A549 (cell line): ENCODE measurements at regions not wholly inside any gene's neighbourhood (a gene's known extent, or its start where the extent isn't known, plus 50 kb on each side); places are given as distances from the start of the nearest gene placed in this dataset.

ENCODE experiments used
- ATAC-seq, 2 experiments: fragments of 200-7000 bp in 1 of 2; fragments of >200 bp in 1 of 2; cut with Nextera tagmentation in 1 of 2; cut with Tn5 transposase in 1 of 2; 3 replicates each; pipeline versions ENCODE4 v1.8.0 to v1.9.1; 2018 to 2020; ENCODE audit warnings: mild to moderate bottlenecking in 1 of 2, moderate library complexity in 1 of 2
- CTCF ChIA-PET: fragments of 300-600 bp; sonication (Branson Sonifier 250); formaldehyde crosslinking; extraction: SDS; loops from one replicate; lab custom pipeline; 2021; ENCODE audit warnings: antibody characterized with exemption, inconsistent platforms; lab: Yijun Ruan, JAX
- POLR2A ChIA-PET: fragments of 350-600 bp; formaldehyde crosslinking; extraction: SDS; loops from one replicate; lab custom pipeline; 2021; ENCODE audit warnings: antibody characterized with exemption, inconsistent platforms; lab: Yijun Ruan, JAX
- DNase-seq, 2 experiments: peaks; one replicate each; pipeline versions ENCODE4 v3.0.0 to v3.0.0-alpha.2; 2011 to 2016; ENCODE audit warnings: low read depth in 1 of 2, low spot score in 1 of 2
- FAIRE-seq: peaks from 2 replicates; lab custom pipeline; 2011; peaks lifted over from hg19 to GRCh38; lab: Jason Lieb, UNC
- H3K27ac ChIP-seq, 2 experiments: fragments of >200 bp; sonication (Bioruptor Twin); formaldehyde crosslinking; 3 replicates each; pipeline ENCODE4 v1.5.1; 2016 to 2017
- H3K4me1 ChIP-seq: fragments of >200 bp; sonication (Bioruptor Twin); formaldehyde crosslinking; 3 replicates; pipeline ENCODE4 v1.6.1; 2016
- H3K4me2 ChIP-seq: fragments of >200 bp; sonication (Bioruptor Twin); formaldehyde crosslinking; 3 replicates; pipeline ENCODE4 v1.6.1; 2016
- H3K4me3 ChIP-seq: fragments of >200 bp; sonication (Bioruptor Twin); formaldehyde crosslinking; 3 replicates; pipeline ENCODE4 v1.5.1; 2016
- H3K9me3 ChIP-seq: fragments of >200 bp; sonication (Bioruptor Twin); formaldehyde crosslinking; 3 replicates; pipeline ENCODE4 v1.6.1; 2016
- BHLHE40 ChIP-seq: IDR thresholded peaks from 2 replicates; pipeline ENCODE4 v1.6.1; 2012; ENCODE audit warnings: low read depth, low read length, inconsistent platforms
- CBX8 ChIP-seq: fragments of 200-600 bp; sonication (generic); IDR thresholded peaks from 2 replicates; pipeline ENCODE4 v1.6.1; 2016
- CEBPB ChIP-seq, 2 experiments: fragments of >200 bp in 1 of 2; sonication (Bioruptor Twin) in 1 of 2; formaldehyde crosslinking in 1 of 2; IDR thresholded peaks; 2 replicates each; pipeline ENCODE4 v1.6.1; 2012 to 2016
- CHD2 ChIP-seq: fragments of 150-350 bp; IDR thresholded peaks from 2 replicates; pipeline ENCODE4 v1.6.1; 2014; ENCODE audit warnings: low read length; ENCODE audit not compliant: partially characterized antibody
- EP300 ChIP-seq, 2 experiments: fragments of >200 bp; sonication (Bioruptor Twin); formaldehyde crosslinking; IDR thresholded peaks; 2 replicates in 1 of 2; 3 replicates in 1 of 2; pipeline ENCODE4 v1.6.1; 2016 to 2017
- GATA3 ChIP-seq: IDR thresholded peaks from 2 replicates; pipeline ENCODE4 v1.6.1; 2012; ENCODE audit warnings: borderline replicate concordance
- HDAC2 ChIP-seq: fragments of 200-600 bp; sonication (generic); IDR thresholded peaks from 2 replicates; pipeline ENCODE4 v1.6.1; 2016
- HOXA7 ChIP-seq: fragments of 250-450 bp; sonication (Bioruptor Pico); IDR thresholded peaks from 2 replicates; pipeline ENCODE4 v1.5.0; 2020; ENCODE audit warnings: mild to moderate bottlenecking, moderate library complexity
- JUNB ChIP-seq: fragments of >200 bp; sonication (Bioruptor Twin); formaldehyde crosslinking; IDR thresholded peaks from 2 replicates; pipeline ENCODE4 v1.6.1; 2016
- KDM5A ChIP-seq: fragments of 200-600 bp; sonication (generic); IDR thresholded peaks from 2 replicates; pipeline ENCODE4 v1.6.1; 2016; ENCODE audit warnings: antibody characterized with exemption, mild to moderate bottlenecking
- NFE2L2 ChIP-seq: fragments of 150-350 bp; conservative IDR thresholded peaks from 2 replicates; pipeline ENCODE4 v1.6.1; 2014; ENCODE audit warnings: low read length
- NR3C1 ChIP-seq: fragments of >200 bp; sonication (Bioruptor Twin); formaldehyde crosslinking; IDR thresholded peaks from 3 replicates; pipeline ENCODE4 v1.6.1; 2017
- POLR2A ChIP-seq: IDR thresholded peaks from 2 replicates; pipeline ENCODE4 v1.6.1; 2012; ENCODE audit warnings: mild to moderate bottlenecking, low read length
- POLR2AphosphoS2 ChIP-seq: conservative IDR thresholded peaks from 2 replicates; pipeline ENCODE4 v1.6.1; 2012; ENCODE audit warnings: low read length, improper control_type of control experiment, inconsistent platforms
- RAD21 ChIP-seq, 2 experiments: fragments of >200 bp in 1 of 2; sonication (Bioruptor Twin) in 1 of 2; formaldehyde crosslinking in 1 of 2; IDR thresholded peaks in 1 of 2; conservative IDR thresholded peaks in 1 of 2; 2 replicates in 1 of 2; 3 replicates in 1 of 2; pipeline ENCODE4 v1.6.1; 2012 to 2018; ENCODE audit warnings: inconsistent platforms in 1 of 2
- RARB ChIP-seq: fragments of 250-450 bp; sonication (Bioruptor Pico); IDR thresholded peaks from 2 replicates; pipeline ENCODE4 v1.8.0; 2021; ENCODE audit warnings: mild to moderate bottlenecking, moderate library complexity
- RCOR1 ChIP-seq: fragments of 150-350 bp; IDR thresholded peaks from 2 replicates; pipeline ENCODE4 v1.6.1; 2014; ENCODE audit warnings: antibody characterized with exemption, low read length, low read depth
- RNF2 ChIP-seq: fragments of 200-600 bp; sonication (generic); IDR thresholded peaks from 2 replicates; pipeline ENCODE4 v1.6.1; 2016; ENCODE audit warnings: low read depth, mild to moderate bottlenecking, antibody characterized with exemption, moderate library complexity, borderline replicate concordance
- SREBF2 ChIP-seq: fragments of 450-650 bp; IDR thresholded peaks from 2 replicates; pipeline ENCODE4 v1.6.1; 2014; ENCODE audit warnings: mild to moderate bottlenecking, moderate library complexity
- TFCP2L1 ChIP-seq: fragments of 250-450 bp; sonication (Bioruptor Pico); IDR thresholded peaks from 2 replicates; pipeline ENCODE4 v1.5.0; 2021; ENCODE audit warnings: mild to moderate bottlenecking
- ZFP36 ChIP-seq: fragments of 450-650 bp; IDR thresholded peaks from 2 replicates; pipeline ENCODE4 v1.6.1; 2014; ENCODE audit warnings: borderline replicate concordance; ENCODE audit not compliant: partially characterized antibody
- ZNF302 ChIP-seq: fragments of 250-450 bp; sonication (Bioruptor Pico); IDR thresholded peaks from 2 replicates; pipeline ENCODE4 v1.9.0; 2021; ENCODE audit warnings: inconsistent platforms, mild to moderate bottlenecking, moderate library complexity
- WGBS: methylation state at CpG from one replicate; pipeline ENCODE4 v1.1.6; 2017; ENCODE audit errors: missing lambda C conversion rate; 5-methylcytosine and 5-hydroxymethylcytosine counted together
- TF ChIP-seq, protein P1 (sequence below): IDR thresholded peaks from 2 replicates; pipeline ENCODE4 v1.6.1; 2012
- TF ChIP-seq, protein P2 (sequence below): fragments of 250-450 bp; sonication (Bioruptor Pico); IDR thresholded peaks from 2 replicates; pipeline ENCODE4 v1.5.0; 2020; ENCODE audit warnings: low read depth, mild to moderate bottlenecking, moderate library complexity
- TF ChIP-seq, protein P3 (sequence below): IDR thresholded peaks from 2 replicates; pipeline ENCODE4 v1.6.1; 2012
- TF ChIP-seq, protein P4 (sequence below): fragments of >200 bp; sonication (Bioruptor Twin); formaldehyde crosslinking; IDR thresholded peaks from 3 replicates; pipeline ENCODE4 v1.6.1; 2016
- TF ChIP-seq, protein P5 (sequence below): fragments of 450-650 bp; IDR thresholded peaks from 2 replicates; pipeline ENCODE4 v1.6.1; 2014; ENCODE audit warnings: antibody characterized with exemption

DNA sequence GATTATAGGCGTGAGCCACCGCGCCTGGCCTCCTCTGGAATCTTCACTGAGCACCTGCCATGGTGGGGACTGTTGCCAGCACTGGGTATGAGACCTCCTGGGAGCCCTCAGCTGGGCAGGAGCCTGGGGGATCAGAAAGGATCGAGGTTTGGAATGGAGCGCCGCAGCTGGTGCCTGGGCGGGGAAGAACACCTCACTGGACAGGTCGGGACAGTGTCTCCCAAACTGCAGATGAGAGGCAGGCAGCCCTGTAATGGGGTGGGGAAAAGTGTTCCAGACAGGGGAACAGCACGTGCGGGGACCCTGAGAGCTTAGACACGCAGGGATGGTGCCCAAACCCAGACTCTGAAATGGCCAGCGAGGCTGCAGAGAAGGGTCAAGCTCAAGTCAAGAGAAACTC lies 150.9 kb upstream of the C1orf174 start (continued):
- TF ChIP-seq, protein P1, sequence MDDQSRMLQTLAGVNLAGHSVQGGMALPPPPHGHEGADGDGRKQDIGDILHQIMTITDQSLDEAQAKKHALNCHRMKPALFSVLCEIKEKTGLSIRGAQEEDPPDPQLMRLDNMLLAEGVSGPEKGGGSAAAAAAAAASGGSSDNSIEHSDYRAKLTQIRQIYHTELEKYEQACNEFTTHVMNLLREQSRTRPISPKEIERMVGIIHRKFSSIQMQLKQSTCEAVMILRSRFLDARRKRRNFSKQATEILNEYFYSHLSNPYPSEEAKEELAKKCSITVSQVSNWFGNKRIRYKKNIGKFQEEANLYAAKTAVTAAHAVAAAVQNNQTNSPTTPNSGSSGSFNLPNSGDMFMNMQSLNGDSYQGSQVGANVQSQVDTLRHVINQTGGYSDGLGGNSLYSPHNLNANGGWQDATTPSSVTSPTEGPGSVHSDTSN = no peak
- no peak for TF ChIP-seq CBX8
- TF ChIP-seq HDAC2 = no peak
- no peak for TF ChIP-seq KDM5A
- TF ChIP-seq TFCP2L1 (CRISPR knock-in tag) = no peak
- no peak for TF ChIP-seq RAD21 (conservative IDR thresholded peaks at IDR 0.05 in 1 of 2, IDR thresholded peaks at IDR 0.05 in 1 of 2)
- no peak for TF ChIP-seq GATA3

DNA sequence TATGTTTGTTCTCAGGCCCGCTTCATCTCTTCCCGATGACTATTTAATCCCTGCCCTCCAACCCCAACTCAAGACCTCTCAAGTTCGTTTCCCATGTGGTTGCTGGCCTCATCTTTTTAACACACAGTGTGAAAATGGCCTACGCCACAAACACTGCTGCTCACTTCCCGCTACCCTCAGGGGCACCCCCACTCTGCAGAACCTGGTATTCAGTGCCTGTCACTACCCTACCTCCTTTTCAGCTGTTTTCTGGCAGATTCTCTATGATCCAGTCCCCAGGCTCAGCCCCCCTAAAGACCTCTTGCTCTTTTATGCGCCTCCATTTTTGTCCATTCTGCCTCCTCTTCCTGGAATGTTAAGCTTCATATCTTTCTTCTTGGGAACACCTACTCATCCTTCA lies 152.6 kb upstream of the C1orf174 start:
- DNase-seq (no peak), ATAC-seq (no peak), FAIRE-seq (no peak)
- H3K27ac ChIP-seq = no peak overlapping the region
- H3K4me3 ChIP-seq = no peak overlapping the region
- CTCF ChIA-PET = interaction anchor here (1.5 kb wide), 1 partner anchor 9 kb away, joined by 3 read pairs; no protein-coding TSS in a partner anchor
- POLR2A ChIA-PET = no interaction called here
- WGBS = 66% methylated on average over 6 of the region's 6 CpGs
- H3K9me3 ChIP-seq = no peaks in the 10 kb centered on the region
- TF ChIP-seq, protein P1 = no peak
- TF ChIP-seq HDAC2 (no peak), RARB (CRISPR knock-in tag) (no peak), HOXA7 (CRISPR knock-in tag) (no peak), BHLHE40 (no peak), POLR2A (no peak), CHD2 (no peak), JUNB (no peak), NFE2L2 (no peak), SREBF2 (no peak), ZNF302 (CRISPR knock-in tag) (no peak), POLR2AphosphoS2 (no peak), EP300 (IDR thresholded peaks at IDR 0.05) (no peak), RNF2 (no peak), NR3C1 (no peak)
- TF ChIP-seq, protein P2, sequence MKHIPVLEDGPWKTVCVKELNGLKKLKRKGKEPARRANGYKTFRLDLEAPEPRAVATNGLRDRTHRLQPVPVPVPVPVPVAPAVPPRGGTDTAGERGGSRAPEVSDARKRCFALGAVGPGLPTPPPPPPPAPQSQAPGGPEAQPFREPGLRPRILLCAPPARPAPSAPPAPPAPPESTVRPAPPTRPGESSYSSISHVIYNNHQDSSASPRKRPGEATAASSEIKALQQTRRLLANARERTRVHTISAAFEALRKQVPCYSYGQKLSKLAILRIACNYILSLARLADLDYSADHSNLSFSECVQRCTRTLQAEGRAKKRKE (CRISPR knock-in tag) = no peak
- TF ChIP-seq, protein P3, sequence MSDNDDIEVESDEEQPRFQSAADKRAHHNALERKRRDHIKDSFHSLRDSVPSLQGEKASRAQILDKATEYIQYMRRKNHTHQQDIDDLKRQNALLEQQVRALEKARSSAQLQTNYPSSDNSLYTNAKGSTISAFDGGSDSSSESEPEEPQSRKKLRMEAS = no peak
- no peak overlapping the region for H3K4me2 ChIP-seq
- no peaks in the 10 kb centered on the region for H3K4me1 ChIP-seq

DNA sequence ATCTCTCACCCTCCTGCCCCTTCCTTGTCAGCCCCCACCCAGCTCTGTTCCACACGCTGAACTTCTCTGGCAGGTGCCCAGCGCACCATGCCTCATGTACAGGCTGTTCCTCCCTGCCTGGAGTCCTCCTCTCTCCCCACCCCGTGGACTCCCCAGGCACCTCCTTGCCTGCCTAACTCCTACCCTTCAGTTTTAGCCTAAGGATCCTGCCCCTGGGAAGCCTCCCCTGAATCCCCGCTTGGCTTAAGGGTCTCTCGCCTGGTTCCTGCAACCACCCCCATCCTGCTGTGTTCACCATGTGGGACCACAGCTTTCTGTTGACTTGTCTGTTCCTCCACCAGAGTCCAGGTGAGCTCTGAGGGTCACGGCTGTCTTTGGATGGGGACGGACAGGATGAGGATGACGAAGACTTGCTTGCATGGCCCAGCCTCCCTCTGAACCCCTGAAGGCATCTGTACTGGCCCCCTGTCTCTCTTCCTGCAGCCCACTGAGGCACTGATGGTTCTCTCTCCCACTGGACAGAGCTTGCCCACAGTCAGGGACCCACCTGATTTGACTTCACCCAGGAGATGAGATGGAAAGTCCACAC lies 153.2 kb upstream of the C1orf174 start:
- no peak overlapping the region for H3K27ac ChIP-seq
- ATAC-seq (no peak), FAIRE-seq (no peak), DNase-seq (no peak)
- 46% methylated on average over 7 of the region's 8 CpGs for WGBS
- H3K4me3 ChIP-seq = no peak overlapping the region
- H3K4me1 ChIP-seq = no peaks in the 10 kb centered on the region
- POLR2A ChIA-PET = no interaction called here
- CTCF ChIA-PET = no interaction called here
- no peak overlapping the region for H3K4me2 ChIP-seq
- H3K9me3 ChIP-seq = no peaks in the 10 kb centered on the region
- TF ChIP-seq, protein P2 (CRISPR knock-in tag) = no peak
- TF ChIP-seq RNF2 = no peak
- TF ChIP-seq, protein P4, sequence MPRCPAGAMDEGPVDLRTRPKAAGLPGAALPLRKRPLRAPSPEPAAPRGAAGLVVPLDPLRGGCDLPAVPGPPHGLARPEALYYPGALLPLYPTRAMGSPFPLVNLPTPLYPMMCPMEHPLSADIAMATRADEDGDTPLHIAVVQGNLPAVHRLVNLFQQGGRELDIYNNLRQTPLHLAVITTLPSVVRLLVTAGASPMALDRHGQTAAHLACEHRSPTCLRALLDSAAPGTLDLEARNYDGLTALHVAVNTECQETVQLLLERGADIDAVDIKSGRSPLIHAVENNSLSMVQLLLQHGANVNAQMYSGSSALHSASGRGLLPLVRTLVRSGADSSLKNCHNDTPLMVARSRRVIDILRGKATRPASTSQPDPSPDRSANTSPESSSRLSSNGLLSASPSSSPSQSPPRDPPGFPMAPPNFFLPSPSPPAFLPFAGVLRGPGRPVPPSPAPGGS = no peak
- TF ChIP-seq RCOR1 = no peak
- TF ChIP-seq, protein P5, sequence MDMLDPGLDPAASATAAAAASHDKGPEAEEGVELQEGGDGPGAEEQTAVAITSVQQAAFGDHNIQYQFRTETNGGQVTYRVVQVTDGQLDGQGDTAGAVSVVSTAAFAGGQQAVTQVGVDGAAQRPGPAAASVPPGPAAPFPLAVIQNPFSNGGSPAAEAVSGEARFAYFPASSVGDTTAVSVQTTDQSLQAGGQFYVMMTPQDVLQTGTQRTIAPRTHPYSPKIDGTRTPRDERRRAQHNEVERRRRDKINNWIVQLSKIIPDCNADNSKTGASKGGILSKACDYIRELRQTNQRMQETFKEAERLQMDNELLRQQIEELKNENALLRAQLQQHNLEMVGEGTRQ = no peak
- no peak for TF ChIP-seq CEBPB (IDR thresholded peaks at IDR 0.05)
- TF ChIP-seq ZFP36 = no peak
- TF ChIP-seq, all 56 proteins: peak for 0
